ENCODE measurements at regions not wholly inside any gene's neighbourhood (a gene's known extent, or its start where the extent isn't known, plus 50 kb on each side); places are given as distances from the start of the nearest gene placed in this dataset.

- TF ChIP-seq USF1 (IDR thresholded peaks at IDR 0.05) = no peak
- no peak for TF ChIP-seq TAF1 (IDR thresholded peaks at IDR 0.05; ENCODE audit: low read depth)
- no peak for TF ChIP-seq EP300 (IDR thresholded peaks at IDR 0.05; ENCODE audit: borderline replicate concordance)
Measured at GRCh38 chr1:189084811-189085210, 1392.9 kb downstream of the BRINP3 start.

GRCh38 chr1:189103956-189104355, 1373.7 kb downstream of the BRINP3 start:
- TF ChIP-seq RAD21 (IDR thresholded peaks at IDR 0.05; ENCODE audit: low read depth) (no peak), NFIC (IDR thresholded peaks at IDR 0.05) (no peak), YY1 (IDR thresholded peaks at IDR 0.05; ENCODE audit: low read depth) (no peak), EGR1 (IDR thresholded peaks at IDR 0.05) (no peak), EP300 (IDR thresholded peaks at IDR 0.05; ENCODE audit: borderline replicate concordance) (no peak), CEBPB (IDR thresholded peaks at IDR 0.05) (no peak), CREB1 (IDR thresholded peaks at IDR 0.05; ENCODE audit: low read depth) (no peak), TCF12 (IDR thresholded peaks at IDR 0.05; ENCODE audit: low read depth) (no peak)

- no peak for TF ChIP-seq TAF1 (IDR thresholded peaks at IDR 0.05; ENCODE audit: low read depth)
Measured at GRCh38 chr1:189117072-189117770, 1360.4 kb downstream of the BRINP3 start.

- TF ChIP-seq USF1 (IDR thresholded peaks at IDR 0.05) (no peak), CEBPB (IDR thresholded peaks at IDR 0.05) (no peak), RAD21 (IDR thresholded peaks at IDR 0.05; ENCODE audit: low read depth) (no peak), YY1 (IDR thresholded peaks at IDR 0.05; ENCODE audit: low read depth) (no peak), MAX (IDR thresholded peaks at IDR 0.05) (no peak), TAF1 (IDR thresholded peaks at IDR 0.05; ENCODE audit: low read depth) (no peak), CREB1 (IDR thresholded peaks at IDR 0.05; ENCODE audit: low read depth) (no peak), FOXM1 (IDR thresholded peaks at IDR 0.05; ENCODE audit: borderline replicate concordance, low read depth) (no peak), NFIC (IDR thresholded peaks at IDR 0.05) (no peak), TEAD4 (IDR thresholded peaks at IDR 0.05) (no peak)
Measured at GRCh38 chr1:189121941-189122340, 1355.7 kb downstream of the BRINP3 start.

- TF ChIP-seq TEAD4 (IDR thresholded peaks at IDR 0.05) (no peak), EGR1 (IDR thresholded peaks at IDR 0.05) (no peak), REST (IDR thresholded peaks at IDR 0.05; ENCODE audit: low read depth) (no peak), ZBTB7A (IDR thresholded peaks at IDR 0.05; ENCODE audit: low read depth) (no peak), RAD21 (IDR thresholded peaks at IDR 0.05; ENCODE audit: low read depth) (no peak), CREB1 (IDR thresholded peaks at IDR 0.05; ENCODE audit: low read depth) (no peak), EP300 (IDR thresholded peaks at IDR 0.05; ENCODE audit: borderline replicate concordance) (no peak), TAF1 (IDR thresholded peaks at IDR 0.05; ENCODE audit: low read depth) (no peak), CEBPB (IDR thresholded peaks at IDR 0.05) (no peak), FOXM1 (IDR thresholded peaks at IDR 0.05; ENCODE audit: borderline replicate concordance, low read depth) (no peak), NFIC (IDR thresholded peaks at IDR 0.05) (no peak), YY1 (IDR thresholded peaks at IDR 0.05; ENCODE audit: low read depth) (no peak), USF1 (IDR thresholded peaks at IDR 0.05) (no peak), MAX (IDR thresholded peaks at IDR 0.05) (no peak), TCF12 (IDR thresholded peaks at IDR 0.05; ENCODE audit: low read depth) (no peak)
Measured at GRCh38 chr1:189125694-189126093, 1352.0 kb downstream of the BRINP3 start.

GRCh38 chr1:189131576-189131975, 1346.1 kb downstream of the BRINP3 start:
- TF ChIP-seq FOXM1 (IDR thresholded peaks at IDR 0.05; ENCODE audit: borderline replicate concordance, low read depth) (no peak), YY1 (IDR thresholded peaks at IDR 0.05; ENCODE audit: low read depth) (no peak), REST (IDR thresholded peaks at IDR 0.05; ENCODE audit: low read depth) (no peak), TAF1 (IDR thresholded peaks at IDR 0.05; ENCODE audit: low read depth) (no peak), ZBTB7A (IDR thresholded peaks at IDR 0.05; ENCODE audit: low read depth) (no peak), TCF12 (IDR thresholded peaks at IDR 0.05; ENCODE audit: low read depth) (no peak), EP300 (IDR thresholded peaks at IDR 0.05; ENCODE audit: borderline replicate concordance) (no peak), CEBPB (IDR thresholded peaks at IDR 0.05) (no peak), EGR1 (IDR thresholded peaks at IDR 0.05) (no peak), MAX (IDR thresholded peaks at IDR 0.05) (no peak), USF1 (IDR thresholded peaks at IDR 0.05) (no peak), TEAD4 (IDR thresholded peaks at IDR 0.05) (no peak), NFIC (IDR thresholded peaks at IDR 0.05) (no peak)
